ENCODE measurements at regions not wholly inside any gene's neighbourhood (a gene's known extent, or its start where the extent isn't known, plus 50 kb on each side); places are given as distances from the start of the nearest gene placed in this dataset.

- TF ChIP-seq CTCF (IDR thresholded peaks at IDR 0.05) = no peak
- Histone ChIP-seq H3K4me1 (no peaks in the 10 kb centered on the region), H3K27ac (no peak overlapping the region), H3K36me3 (no peaks in the 10 kb centered on the region), H3K9me3 (no peaks in the 10 kb centered on the region), H3K4me3 (no peak overlapping the region), H3K27me3 (no peaks in the 10 kb centered on the region)
- ATAC-seq (peak; percentile 28 to 66 (median 52)), FAIRE-seq (no peak), DNase-seq (no peak)
- intact Hi-C loops (cut with DNase I) = no loop called here
- 34 to 46% methylated on average over 8 of the region's 8 CpGs for WGBS, 2 donors
Observed at GRCh38 chr5:166962461-166962860, 1329.0 kb upstream of the WWC1 start.

GRCh38 chr5:166963596-166963995 lies 1327.8 kb upstream of the WWC1 start:
- WGBS, 2 donors = 86 to 89% methylated on average over 4 to 5 of the region's 5 CpGs
- no peaks in the 10 kb centered on the region for H3K4me1 ChIP-seq
- H3K36me3 ChIP-seq = no peaks in the 10 kb centered on the region
- no peak for TF ChIP-seq CTCF (IDR thresholded peaks at IDR 0.05)
- no peaks in the 10 kb centered on the region for H3K9me3 ChIP-seq
- DNase-seq = no peak
- H3K27me3 ChIP-seq = no peaks in the 10 kb centered on the region
- intact Hi-C loops (cut with DNase I) = no loop called here
- no peak overlapping the region for H3K4me3 ChIP-seq
- no peak for FAIRE-seq
- ATAC-seq = no peak
- H3K27ac ChIP-seq = no peak overlapping the region

GRCh38 chr5:166977911-166978422 lies 1313.5 kb upstream of the WWC1 start:
- H3K4me1 ChIP-seq = peaks cover 0 to 31% (median 19%) of the 10 kb centered on the region in 3 donors
- peak overlapping the region; percentile 42 to 59 (median 53) for H3K4me3 ChIP-seq
- WGBS, 2 donors = 31 to 37% methylated on average over 7 of the region's 7 CpGs
- no peaks in the 10 kb centered on the region for H3K27me3 ChIP-seq
- intact Hi-C loops (cut with DNase I) = no loop called here
- H3K36me3 ChIP-seq = no peaks in the 10 kb centered on the region
- no peak for DNase-seq
- ATAC-seq = no peak
- H3K27ac ChIP-seq = peak overlapping the region in 2 of 4 donors; percentile 33 to 55
- no peak for FAIRE-seq
- no peaks in the 10 kb centered on the region for H3K9me3 ChIP-seq
- no peak for TF ChIP-seq CTCF (IDR thresholded peaks at IDR 0.05)

GRCh38 chr5:166979307-166979895 lies 1312.0 kb upstream of the WWC1 start:
- DNase-seq (no peak), FAIRE-seq (no peak), ATAC-seq (peak in 1 of 4 donors; percentile 0)
- Histone ChIP-seq H3K36me3 (no peaks in the 10 kb centered on the region), H3K9me3 (no peaks in the 10 kb centered on the region), H3K27me3 (no peaks in the 10 kb centered on the region), H3K4me3 (peak overlapping the region; percentile 42 to 59 (median 53)), H3K27ac (peak overlapping the region in 1 of 4 donors; percentile 55), H3K4me1 (peaks cover 0 to 45% (median 29%) of the 10 kb centered on the region in 3 donors)
- no peak for TF ChIP-seq CTCF (IDR thresholded peaks at IDR 0.05)
- intact Hi-C loops (cut with DNase I) = no loop called here
- WGBS, 2 donors = 1% methylated on average over 13 of the region's 13 CpGs

- no peak for FAIRE-seq
- Histone ChIP-seq H3K36me3 (no peaks in the 10 kb centered on the region), H3K4me1 (peaks cover 0 to 47% (median 31%) of the 10 kb centered on the region in 3 donors), H3K27ac (peak overlapping the region in 1 of 4 donors; percentile 73), H3K4me3 (no peak overlapping the region), H3K9me3 (no peaks in the 10 kb centered on the region), H3K27me3 (no peaks in the 10 kb centered on the region)
- WGBS, 2 donors = 7 to 15% methylated on average over 1 of the region's 1 CpG
- TF ChIP-seq CTCF (IDR thresholded peaks at IDR 0.05) = no peak
- no peak for ATAC-seq
- no peak for DNase-seq
- intact Hi-C loops (cut with DNase I) = loop anchor here in 1 of 3 donors (10.0 kb wide), 1 partner anchor 64 kb away; no protein-coding TSS in a partner anchor
Observed at GRCh38 chr5:166980666-166981065, 1310.8 kb upstream of the WWC1 start.

Measured in pancreas (tissue), 10 donors.